ENCODE measurements at regions not wholly inside any gene's neighbourhood (a gene's known extent, or its start where the extent isn't known, plus 50 kb on each side); places are given as distances from the start of the nearest gene placed in this dataset.

DNA sequence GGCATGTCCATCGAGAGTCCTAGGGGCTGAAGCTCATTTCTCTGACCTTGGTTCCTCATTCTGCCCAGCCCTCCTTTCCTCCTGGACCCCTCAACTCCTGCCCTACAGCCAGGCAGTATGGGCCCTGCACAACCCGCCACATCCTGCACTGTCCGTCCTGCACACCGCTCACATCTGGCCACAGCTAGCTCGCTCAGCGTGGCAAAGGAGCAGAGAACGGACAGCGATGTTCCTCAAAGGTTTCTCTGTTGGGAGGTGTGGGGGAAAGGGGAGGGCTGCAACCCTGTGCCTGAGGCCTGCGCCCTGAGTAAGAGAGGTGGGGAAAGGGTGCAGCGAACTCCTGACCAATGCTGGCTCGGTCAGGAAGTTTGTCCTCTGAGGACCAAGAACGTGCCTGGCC, 90.1 kb downstream of the PXDC1 start:
- TF ChIP-seq L3MBTL2 (conservative IDR thresholded peaks at IDR 0.05) (no peak), SUZ12 (IDR thresholded peaks at IDR 0.05) (no peak), HDGF (IDR thresholded peaks at IDR 0.05; ENCODE audit: borderline replicate concordance) (no peak), BHLHE40 (IDR thresholded peaks at IDR 0.05; ENCODE audit: borderline replicate concordance) (no peak), CTBP1 (IDR thresholded peaks at IDR 0.05; ENCODE audit: borderline replicate concordance) (no peak), FOXM1 (IDR thresholded peaks at IDR 0.05; ENCODE audit: borderline replicate concordance) (no peak), ELF4 (IDR thresholded peaks at IDR 0.05) (no peak), SP1 (IDR thresholded peaks at IDR 0.05) (no peak), ARNT (IDR thresholded peaks at IDR 0.05) (no peak), FOXA1 (IDR thresholded peaks at IDR 0.05) (no peak), TARDBP (IDR thresholded peaks at IDR 0.05) (no peak), ZNF384 (IDR thresholded peaks at IDR 0.05) (no peak)
- TF ChIP-seq, protein P1, sequence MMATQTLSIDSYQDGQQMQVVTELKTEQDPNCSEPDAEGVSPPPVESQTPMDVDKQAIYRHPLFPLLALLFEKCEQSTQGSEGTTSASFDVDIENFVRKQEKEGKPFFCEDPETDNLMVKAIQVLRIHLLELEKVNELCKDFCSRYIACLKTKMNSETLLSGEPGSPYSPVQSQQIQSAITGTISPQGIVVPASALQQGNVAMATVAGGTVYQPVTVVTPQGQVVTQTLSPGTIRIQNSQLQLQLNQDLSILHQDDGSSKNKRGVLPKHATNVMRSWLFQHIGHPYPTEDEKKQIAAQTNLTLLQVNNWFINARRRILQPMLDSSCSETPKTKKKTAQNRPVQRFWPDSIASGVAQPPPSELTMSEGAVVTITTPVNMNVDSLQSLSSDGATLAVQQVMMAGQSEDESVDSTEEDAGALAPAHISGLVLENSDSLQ (IDR thresholded peaks at IDR 0.05) = no peak
